Cerebellar cortex (tissue), 1 donor: ENCODE measurements at regions not wholly inside any gene's neighbourhood (a gene's known extent, or its start where the extent isn't known, plus 50 kb on each side); places are given as distances from the start of the nearest gene placed in this dataset.

ENCODE experiments used
- DNase-seq: peaks from one replicate; pipeline ENCODE4 v3.0.0-alpha.2; 2015; ENCODE audit warnings: low spot score

DNA sequence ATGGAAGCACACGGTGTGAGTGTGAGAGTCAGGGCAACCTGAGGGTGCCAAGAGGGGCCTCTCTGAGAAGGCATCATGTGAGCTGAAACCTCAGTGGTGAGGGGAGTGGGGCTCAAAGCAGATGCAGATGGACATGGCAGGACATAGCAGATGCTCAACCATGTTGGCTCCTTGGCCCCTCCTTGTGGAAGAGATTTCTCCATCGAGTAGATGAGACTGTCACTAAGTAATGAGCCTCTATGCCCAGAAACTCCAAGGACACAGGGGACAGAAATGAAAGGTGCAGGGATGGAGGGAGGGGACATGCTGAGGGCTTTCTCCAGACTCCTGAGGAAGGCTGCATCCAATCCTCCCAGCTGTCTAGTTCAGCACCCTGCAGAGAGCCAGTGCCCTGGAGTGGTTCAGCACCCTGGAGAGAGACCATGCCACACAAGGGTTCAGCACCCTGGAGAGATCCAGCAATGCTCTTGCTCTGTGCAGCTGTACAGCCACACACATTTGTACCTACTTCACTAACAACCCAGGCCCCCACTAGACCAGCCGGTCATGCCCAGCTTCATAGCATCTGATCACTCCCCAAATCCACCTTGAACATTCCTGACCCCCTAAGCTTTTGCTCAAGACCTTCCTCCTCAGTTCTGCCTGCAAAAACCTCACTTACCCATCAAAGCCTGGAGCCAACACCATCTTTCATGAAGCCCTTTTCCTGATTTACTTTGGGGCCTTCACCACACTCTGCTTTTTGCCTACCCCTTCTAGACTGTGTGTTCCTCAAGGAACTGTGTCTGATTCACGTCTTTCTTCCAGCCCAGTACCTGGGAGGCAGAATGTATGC is 252.0 kb downstream of the CTTN start:
- DNase-seq: no peak

DNA sequence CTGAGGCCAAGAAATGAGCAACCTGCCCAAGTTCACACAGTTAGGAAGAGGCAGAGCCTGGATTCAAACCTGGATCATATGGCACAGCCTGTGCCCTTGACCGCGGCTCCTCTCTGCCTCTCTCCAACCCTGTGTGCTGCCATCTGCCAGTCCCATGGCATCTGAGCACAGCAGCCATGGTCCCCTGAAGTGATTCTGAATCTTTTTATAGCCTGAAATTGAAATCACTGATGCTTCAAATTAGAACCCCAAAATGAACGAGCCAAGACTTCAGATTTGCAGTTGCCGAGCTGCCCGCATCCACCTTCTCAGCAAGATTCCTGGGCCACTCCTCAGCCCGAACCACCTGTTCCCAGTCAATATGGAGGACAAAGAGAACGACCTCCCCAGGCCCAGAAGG is 252.7 kb downstream of the CTTN start:
- peak; percentile 72 for DNase-seq

DNA sequence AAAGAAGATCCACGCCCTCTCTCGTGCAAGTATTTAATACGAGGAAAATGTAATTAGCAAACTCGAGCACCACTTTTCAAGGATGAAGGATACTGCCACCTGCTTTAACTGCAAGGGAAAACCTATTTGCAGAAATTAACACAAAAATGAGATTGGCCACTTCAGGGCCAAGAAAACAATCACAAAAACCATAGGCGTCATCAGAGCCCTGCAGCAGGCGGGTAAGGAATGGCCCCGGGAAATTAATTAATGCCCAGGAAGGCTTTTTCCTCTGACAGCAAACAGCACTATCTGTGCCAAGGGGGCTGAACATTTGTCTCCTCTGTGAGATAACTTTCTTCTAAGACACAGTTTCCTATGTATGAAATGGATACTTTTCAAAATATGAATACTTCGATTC is 255.7 kb downstream of the CTTN start:
- no peak for DNase-seq

DNA sequence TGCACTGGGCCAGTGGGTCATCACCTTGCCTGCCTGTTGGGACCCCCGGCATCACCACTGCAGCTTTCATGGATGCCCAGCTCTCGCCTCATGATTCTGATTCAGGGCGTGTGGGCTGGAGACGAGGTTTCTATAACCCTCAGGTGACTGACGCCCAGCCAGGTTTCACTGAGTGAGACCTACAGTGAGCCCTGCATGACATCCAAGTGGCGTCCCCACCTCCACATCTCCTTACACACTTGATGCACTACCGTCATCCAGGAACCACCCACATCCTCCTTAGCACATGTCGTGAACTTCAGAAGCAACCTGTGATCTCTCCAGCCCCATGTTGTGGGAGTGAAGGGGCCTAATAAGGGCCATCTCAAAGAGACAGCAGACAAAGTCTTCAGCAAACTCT is 257.5 kb downstream of the CTTN start:
- no peak for DNase-seq

DNA sequence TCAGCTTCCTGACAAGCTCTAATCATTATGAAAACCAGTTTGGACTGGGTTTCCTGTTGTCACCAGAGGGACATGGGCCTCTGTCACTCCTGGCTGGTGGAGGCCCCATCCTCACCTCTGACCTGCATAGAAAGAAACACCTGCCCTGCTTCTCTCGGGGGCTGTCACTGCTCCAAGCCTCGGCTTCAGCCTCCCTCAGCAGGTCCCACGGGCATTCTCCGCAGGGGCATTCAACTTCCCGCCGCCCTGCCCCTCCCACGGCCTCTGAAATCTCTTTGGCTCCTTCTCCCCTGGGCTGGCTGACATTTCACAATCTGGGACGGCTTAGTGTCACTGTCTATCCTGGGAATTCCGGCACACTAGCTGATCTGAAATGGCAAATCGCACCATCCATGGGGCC is 257.9 kb downstream of the CTTN start:
- no peak for DNase-seq

DNA sequence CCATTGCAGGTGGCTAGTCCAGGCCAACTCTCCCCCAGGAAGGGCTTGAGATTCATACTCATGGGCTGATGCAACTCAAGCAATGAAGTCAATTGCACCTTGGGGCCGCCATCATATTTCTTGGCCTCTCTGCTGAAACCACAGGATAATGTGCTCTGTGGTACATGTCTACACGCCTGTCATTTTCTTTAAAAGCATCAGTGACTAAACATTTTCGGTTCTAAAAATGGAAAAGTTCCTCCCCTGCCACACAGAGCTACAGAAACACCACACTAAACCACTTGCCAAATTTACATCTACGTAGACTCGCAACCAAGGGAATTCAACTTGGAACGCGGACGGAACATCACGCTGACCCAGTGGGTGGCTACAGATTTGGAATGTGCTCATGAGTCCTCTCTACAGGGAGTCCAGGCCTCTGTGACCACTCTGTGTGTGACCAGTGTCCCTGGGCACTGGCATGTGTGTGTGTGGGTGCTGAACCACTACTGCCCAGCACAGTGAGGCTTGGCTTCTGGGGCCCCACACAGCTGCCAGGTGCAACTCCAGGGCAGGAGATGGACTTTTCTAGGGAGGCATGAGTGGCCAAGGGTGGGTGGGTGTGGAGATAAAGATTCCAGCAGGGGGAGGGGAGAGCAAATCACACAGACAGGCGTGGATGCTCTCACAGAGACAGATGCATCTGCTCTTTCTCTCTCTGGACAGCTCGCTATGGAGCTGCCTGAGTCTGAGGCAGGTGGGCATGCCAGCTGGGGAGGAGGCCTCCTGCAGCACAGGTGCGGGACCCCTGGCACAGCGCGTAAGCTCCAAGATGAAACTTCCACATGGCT is 261.9 kb downstream of the CTTN start:
- no peak for DNase-seq

DNA sequence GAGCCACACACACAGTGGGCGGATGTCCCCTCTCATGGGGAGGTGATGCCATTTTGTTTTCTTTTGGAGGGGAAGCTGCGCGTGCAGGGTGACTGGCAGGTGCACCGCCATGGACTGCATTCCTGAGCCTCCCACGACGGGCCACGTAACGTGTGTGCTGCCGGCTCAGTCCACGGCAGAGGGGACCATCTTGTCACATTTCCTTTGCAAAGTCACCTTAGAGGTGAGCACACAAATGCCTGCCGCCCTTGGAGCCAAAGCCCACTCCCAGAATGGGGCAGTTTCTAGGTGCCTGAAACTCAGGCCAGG is 262.5 kb downstream of the CTTN start:
- no peak for DNase-seq

DNA sequence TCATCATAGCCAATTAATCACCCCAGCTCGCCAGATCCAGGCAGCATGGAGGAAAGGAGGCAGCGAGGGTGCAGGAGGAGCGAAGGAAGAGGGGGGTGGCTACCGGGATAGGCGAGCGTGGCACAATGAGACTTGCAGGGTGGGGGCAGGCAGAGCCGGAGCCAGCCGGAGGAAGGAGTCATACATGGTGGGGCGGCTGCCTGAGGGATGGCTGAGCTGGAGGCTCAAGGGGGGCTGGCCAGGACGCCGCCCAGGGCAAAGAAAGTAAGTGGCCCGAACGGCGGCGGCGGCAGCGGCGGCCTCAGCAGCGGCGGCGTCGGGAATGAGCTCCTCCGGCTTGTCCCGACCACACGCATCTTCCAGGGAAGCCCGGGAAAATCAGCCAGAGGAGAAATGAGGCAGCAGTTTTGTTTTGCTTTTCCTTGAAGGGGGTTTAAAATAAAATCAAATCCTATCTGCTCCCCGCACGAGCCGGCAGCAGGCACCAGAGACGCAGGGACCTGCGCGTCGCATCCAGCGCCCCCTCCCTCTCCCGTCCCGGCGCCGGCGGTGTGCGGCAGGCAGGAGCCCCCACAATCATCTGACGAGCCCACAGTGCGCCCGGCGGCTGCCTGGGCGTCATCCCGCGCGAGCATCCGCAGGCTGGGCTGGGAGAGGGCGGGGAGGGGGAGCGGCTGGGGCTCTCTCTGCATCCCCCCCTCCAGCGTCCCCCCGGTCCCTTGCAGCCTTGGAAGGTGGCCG is 263.6 kb downstream of the CTTN start:
- no peak for DNase-seq

DNA sequence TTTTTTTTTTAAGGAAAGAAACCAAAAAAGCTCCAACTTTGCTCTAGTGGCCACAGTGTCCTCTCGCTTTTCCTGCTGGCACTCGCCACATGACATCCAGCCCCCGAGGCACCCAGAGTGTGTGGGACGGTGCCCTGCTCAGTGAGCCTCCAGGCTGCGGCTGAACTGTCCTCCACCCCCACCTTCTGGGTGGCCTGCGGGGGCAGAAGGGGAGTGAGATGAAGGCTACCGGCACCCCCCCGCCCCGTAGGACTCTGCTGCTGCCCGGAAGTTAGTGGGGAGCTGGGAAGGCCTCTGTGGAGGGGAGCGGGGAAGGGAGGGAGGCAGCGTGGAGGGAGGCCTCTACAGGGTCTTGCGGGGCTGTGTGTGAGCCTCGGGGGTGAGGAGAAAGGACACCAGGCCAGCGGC is 264.4 kb downstream of the CTTN start:
- DNase-seq: no peak

DNA sequence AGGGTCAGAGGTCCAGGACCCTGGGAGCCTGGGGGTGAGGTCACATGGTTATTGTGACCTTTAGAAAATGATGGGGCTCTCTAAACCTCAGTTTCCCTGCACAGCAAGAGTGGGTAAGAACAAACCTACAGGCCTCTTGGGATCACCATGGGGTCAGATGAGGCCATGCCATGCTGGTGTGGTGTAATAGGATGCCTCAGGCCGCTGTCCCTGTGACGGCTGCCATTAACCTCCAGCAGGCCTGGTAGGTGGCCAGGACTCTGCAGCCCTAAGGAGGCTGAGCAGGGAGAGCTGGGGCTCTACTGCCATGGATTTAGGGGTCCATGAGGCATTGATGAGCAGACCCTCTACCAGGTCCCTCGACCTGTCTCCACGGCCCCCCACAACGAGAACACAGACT is 265.5 kb downstream of the CTTN start:
- no peak for DNase-seq

DNA sequence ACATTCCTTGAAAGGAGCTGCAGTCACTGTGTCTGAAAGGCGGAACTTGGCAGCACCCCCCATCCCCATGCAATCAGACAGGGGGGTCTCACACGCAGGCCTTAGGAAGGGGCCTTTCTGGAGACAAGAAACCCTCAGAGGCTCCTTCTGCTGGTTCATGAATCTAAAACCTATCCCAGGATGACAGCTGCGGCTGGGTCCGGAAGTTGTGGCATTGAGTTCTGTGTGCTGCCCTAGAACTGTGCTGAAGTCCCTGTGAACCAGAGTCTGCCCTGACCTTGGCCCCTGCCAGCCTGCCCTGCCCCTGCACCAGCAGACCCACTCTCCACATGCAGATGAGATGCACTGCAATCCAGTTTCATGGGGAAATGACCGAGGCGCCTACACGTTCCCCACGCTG is 268.0 kb downstream of the CTTN start:
- no peak for DNase-seq

DNA sequence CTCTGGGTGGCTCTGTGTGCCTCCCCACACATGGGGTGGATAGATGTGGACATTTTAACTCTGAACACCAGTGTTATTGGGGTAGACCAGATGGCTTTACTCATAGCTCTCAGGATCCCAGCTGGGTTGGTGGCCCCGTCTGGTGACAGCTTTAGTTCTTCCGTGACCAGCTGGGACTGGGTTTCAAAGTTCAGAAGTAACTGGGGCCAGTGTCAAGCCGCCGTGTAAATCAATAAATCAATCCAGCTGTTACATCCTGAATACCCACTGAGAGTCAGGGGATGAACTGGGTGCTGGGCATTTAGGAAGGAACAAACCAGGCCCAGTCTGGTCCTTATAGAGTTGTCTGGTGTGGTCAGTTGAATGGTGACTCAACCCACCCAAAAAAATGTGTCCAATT is 269.4 kb downstream of the CTTN start:
- DNase-seq: no peak

DNA sequence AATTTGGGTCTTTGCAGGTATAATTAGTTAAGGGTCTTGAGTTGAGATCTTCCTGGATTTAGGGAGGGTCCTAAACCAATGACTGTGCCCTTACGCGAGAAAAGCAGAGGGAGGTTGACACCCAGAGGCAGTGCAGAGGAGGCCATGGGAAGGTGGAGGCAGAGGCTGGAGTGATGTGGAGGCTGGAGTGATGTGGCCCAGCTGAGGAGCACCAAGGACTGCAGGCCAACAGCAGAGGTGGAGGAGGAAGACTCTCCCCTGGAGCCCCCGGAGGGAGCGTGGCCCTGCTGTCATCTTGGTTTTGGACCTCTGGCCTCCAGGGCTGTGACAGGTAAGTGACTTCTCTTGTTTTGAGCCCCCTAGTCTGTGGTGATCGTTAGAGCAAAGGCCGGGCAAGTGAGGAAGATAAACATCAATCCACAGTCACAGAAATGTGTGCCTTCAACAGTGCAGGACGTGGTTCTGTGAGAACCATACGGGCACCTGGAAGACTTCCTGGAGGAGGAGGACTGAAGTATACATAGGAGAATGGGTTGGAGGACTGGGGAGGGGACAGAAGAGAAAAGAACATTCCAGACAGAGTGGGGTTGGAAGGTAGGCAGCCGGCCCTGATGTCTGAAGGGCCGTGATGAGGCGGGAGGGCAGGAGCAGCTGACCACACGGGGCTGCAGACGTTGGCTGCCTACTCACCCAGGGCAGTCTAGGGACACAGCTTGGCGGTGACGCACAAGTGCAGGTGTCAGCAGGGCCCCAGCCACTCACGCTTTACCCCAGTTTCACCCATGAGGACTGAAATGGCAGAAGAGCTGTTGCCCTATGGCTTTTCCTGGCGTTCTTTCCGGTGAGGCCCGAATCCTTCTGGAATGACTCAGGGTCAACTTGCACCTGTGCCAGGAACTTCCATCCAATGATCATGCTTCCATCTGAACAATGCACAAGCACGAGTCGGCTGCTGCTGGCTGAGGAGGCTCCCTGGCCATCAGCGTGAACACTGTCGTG is 270.2 kb downstream of the CTTN start:
- DNase-seq: no peak

DNA sequence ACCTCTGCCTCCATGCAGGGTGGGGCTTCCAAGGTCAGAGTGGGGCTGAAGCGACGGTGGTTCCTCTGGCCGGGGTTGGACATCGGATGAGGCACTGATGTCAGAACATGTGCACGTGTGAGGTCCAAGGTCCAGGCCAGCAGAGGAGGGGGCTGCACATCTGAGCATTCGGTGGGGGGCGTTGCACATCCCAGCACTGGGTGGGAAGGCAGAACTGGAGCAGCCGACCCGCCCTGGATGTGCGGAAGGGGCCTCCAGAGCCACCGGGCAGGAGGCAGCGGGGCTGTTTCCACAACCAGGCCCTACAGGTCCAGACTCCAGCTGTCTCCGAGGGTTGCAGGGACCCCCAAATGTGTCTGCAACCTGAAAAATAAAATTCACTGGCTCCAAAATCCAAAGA is 271.0 kb downstream of the CTTN start:
- no peak for DNase-seq

DNA sequence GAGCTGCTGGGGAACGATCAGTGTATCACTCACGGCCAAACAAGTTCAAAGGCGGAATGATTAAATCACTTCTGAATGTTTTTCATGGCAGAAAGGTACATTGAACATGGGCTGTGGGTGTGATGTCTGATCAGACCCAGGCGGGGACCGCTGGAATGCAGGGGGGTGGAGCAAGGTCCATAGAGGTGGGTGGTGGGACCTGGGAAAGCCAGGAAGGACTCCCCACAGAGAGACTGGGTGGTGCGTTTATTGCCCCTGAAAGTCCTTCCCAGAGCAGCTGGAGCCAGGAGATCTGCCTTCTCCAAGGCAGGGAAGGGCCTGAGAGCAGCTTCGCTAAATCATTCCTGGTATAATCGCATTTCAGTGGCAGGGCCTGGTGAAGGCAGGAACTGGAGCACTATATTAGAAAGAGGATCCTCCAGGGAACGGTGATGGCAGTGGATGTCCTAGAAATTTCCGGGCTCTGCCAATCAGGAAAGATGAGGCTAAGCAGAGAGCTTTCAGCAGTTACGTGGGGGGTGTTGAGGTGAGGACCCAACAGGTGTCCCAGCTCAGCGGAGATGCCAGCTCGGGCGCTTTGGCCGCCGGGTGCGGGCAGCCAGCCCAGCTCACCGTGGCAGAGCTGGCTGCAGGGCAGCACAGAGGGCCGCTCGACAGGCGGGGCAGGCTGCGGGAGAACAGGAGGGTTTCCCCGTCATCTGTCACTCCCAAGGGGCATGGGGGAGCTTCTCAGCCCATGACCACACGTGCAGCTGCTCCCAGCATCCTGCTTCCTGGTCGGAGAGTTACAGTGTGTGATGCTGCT is 271.7 kb downstream of the CTTN start:
- peak; percentile 81 for DNase-seq

DNA sequence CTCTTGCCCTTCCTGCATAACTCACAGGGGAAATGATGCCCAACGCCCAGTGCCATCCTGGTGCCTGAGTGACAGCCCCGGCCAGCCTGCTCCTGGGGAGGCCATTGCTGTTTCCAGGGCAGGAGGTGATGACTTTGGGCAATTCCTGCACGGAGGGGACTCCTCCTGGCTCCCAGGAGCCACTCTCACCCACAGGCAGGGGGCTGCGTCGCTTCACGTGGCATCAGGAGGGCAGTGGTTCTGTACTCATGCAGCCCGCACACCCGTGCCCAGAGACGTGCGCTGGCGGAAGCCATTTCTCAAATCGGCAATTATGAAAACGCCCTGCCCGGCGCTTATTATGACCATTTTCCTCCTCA is 272.3 kb downstream of the CTTN start:
- DNase-seq: no peak

DNA sequence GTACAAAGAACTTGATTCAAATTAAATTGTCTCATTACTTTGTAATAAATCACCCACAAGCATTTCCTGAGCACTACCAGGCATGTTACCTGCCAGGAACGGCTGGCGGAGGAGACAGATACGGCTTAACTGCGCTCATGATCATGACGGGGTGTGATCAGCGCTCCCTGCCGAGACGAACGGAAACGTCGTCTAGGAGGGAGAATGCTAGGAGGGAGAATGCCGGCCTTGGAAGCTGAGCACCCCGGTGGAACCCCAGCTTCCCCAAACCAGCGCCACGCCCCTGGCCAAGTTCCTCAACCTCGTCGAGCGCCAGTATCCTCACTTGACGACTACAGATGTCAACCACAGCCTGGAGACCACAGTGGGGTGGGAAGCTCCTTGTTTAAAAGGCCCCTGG is 272.8 kb downstream of the CTTN start:
- DNase-seq: no peak

DNA sequence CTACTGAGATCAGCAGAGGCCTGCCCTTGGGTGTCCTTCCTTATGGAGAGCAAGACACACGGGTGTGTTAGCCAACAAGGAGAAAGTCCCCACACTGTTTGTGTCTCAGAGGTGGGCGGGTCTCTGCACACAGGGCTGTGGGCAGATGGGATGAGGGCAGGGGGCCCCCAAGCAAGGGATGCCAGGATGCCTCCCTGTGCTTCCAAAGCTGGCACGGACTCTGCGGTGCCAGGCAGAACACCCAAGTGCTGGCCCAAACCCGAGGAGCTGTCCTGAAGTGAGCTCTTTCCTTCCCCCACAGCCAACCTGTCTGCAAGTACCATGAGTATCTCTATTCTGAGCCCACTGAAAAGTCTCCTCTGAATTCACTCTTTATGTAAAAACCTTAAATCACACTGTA is 273.3 kb downstream of the CTTN start:
- DNase-seq: peak; percentile 55

DNA sequence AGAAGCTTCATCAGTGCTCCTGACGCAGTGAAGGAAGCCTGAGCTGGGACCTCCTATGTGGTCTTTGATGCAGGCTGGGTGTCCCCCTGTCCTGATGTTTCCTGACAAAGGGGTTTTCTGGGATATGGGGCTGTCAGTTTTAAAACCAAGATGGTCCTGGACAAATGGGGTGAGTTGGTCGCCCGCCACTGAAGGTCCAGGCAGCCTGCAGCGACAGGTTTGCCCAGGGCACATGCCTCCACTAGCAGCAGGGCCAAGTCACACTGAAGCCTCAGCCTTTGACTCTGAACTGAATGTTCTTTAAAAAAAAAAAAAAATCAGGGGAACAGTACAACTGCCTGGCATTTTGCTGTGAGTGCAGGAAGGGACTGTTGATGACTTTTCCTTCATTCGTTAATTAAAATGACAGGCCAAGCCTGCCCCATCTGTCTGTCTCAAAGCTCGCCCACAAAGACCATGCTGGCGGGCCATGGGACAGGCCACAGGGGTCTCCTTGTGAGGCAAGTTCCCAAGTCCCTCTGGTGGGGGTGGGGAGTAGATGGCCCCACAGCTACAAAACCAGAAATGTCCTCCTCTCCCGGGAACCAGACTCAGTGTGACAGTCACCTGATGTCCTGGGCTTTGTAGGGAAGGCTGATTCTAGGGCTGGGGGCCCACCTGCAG is 274.8 kb downstream of the CTTN start:
- no peak for DNase-seq

DNA sequence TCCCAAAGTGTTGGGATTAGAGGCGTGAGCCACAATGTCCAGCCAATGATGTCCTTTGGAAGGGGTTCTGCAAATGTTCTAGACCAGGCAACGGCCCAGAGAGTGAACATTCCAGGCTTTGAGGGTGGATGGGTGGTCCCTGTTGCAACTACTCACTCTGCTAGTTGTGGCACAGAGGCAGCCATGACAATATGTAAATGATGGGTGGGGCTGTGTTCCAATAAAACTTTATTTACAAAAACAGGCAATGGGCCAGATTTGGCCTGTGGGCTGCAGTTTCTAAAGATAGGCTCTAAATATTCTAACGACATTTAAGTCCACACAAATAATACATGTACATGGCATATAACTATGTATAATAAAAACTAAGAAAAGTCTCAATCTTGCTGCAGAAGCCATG is 276.3 kb downstream of the CTTN start:
- no peak for DNase-seq
